ENCODE measurements at regions not wholly inside any gene's neighbourhood (a gene's known extent, or its start where the extent isn't known, plus 50 kb on each side); places are given as distances from the start of the nearest gene placed in this dataset.

- no peak for TF ChIP-seq CTCF (IDR thresholded peaks at IDR 0.05)
- TF ChIP-seq POLR2AphosphoS5 (IDR thresholded peaks at IDR 0.05; ENCODE audit: low read depth, low read length), result no peak
- no peak for TF ChIP-seq REST (IDR thresholded peaks at IDR 0.05; ENCODE audit: insufficient read depth in 1 of 2, low read depth in 2 of 2, low read length in 1 of 2)
Measured at GRCh38 chr9:26394025-26394424, 498.6 kb downstream of the CAAP1 start.
